ENCODE measurements at regions not wholly inside any gene's neighbourhood (a gene's known extent, or its start where the extent isn't known, plus 50 kb on each side); places are given as distances from the start of the nearest gene placed in this dataset.
"Not testable (repeated sequence)": the region's sequence is repeated elsewhere in the genome, so short reads cannot be mapped to it uniquely, and the experiment has no call there.

- ChIA-PET POLR2A (no interaction called here), CTCF (no interaction called here)
- intact Hi-C loops (cut with micrococcal nuclease): no loop called here
- Mint-ChIP-seq H3K36me3 (no peaks in the 10 kb centered on the region), H3K4me3 (no peak overlapping the region), H3K4me1 (ENCODE audit: low read depth) (no peaks in the 10 kb centered on the region), H3K27me3 (no peaks in the 10 kb centered on the region), H3K9me3 (peaks cover 23% of the 10 kb centered on the region), H3K27ac (no peak overlapping the region)
- no peak for DNase-seq
Observed at GRCh38 chr3:21952856-21953255, 201.8 kb upstream of the ZNF385D start.

GRCh38 chr3:21954709-21955108 is 203.7 kb upstream of the ZNF385D start:
- POLR2A ChIA-PET: no interaction called here

GRCh38 chr3:21955406-21955805 is 204.4 kb upstream of the ZNF385D start:
- intact Hi-C loops (cut with micrococcal nuclease): no loop called here
- Mint-ChIP-seq H3K27me3 (no peaks in the 10 kb centered on the region), H3K27ac (no peak overlapping the region), H3K9me3 (peaks cover 19% of the 10 kb centered on the region), H3K4me1 (ENCODE audit: low read depth) (no peaks in the 10 kb centered on the region), H3K4me3 (no peak overlapping the region), H3K36me3 (no peaks in the 10 kb centered on the region)
- no peak for DNase-seq
- CTCF ChIA-PET: no interaction called here
- POLR2A ChIA-PET: no interaction called here

More at GRCh38 chr3:21954709-21955108, 203.7 kb upstream of the ZNF385D start:
- H3K4me3 Mint-ChIP-seq: no peak overlapping the region
- no peaks in the 10 kb centered on the region for H3K27me3 Mint-ChIP-seq
- intact Hi-C loops (cut with micrococcal nuclease): no loop called here
- H3K9me3 Mint-ChIP-seq: peaks cover 25% of the 10 kb centered on the region
- no peaks in the 10 kb centered on the region for H3K4me1 Mint-ChIP-seq (ENCODE audit: low read depth)
- no peaks in the 10 kb centered on the region for H3K36me3 Mint-ChIP-seq
- no peak overlapping the region for H3K27ac Mint-ChIP-seq
- CTCF ChIA-PET: no interaction called here
- DNase-seq: no peak

- ChIA-PET POLR2A (no interaction called here), CTCF (no interaction called here)
- no peak for DNase-seq
- Mint-ChIP-seq H3K27ac (no peak overlapping the region), H3K4me3 (no peak overlapping the region), H3K9me3 (peaks cover 17% of the 10 kb centered on the region), H3K27me3 (no peaks in the 10 kb centered on the region), H3K4me1 (ENCODE audit: low read depth) (no peaks in the 10 kb centered on the region), H3K36me3 (no peaks in the 10 kb centered on the region)
- intact Hi-C loops (cut with micrococcal nuclease): no loop called here
Observed at GRCh38 chr3:21960033-21960432, 209.0 kb upstream of the ZNF385D start.

GRCh38 chr3:21962456-21962855 is 211.4 kb upstream of the ZNF385D start:
- Mint-ChIP-seq H3K27ac (no peak overlapping the region), H3K4me1 (ENCODE audit: low read depth) (no peaks in the 10 kb centered on the region), H3K27me3 (no peaks in the 10 kb centered on the region), H3K9me3 (peaks cover 17% of the 10 kb centered on the region), H3K4me3 (no peak overlapping the region), H3K36me3 (no peaks in the 10 kb centered on the region)
- intact Hi-C loops (cut with micrococcal nuclease): no loop called here
- DNase-seq: no peak
- ChIA-PET CTCF (no interaction called here), POLR2A (no interaction called here)

- not testable (repeated sequence) for H3K4me3 Mint-ChIP-seq
Observed at GRCh38 chr3:21966457-21966856, 215.4 kb upstream of the ZNF385D start.

GRCh38 chr3:21979706-21980105 is 228.7 kb upstream of the ZNF385D start:
- ChIA-PET CTCF (no interaction called here), POLR2A (interaction anchor here (1.0 kb wide), 1 partner anchor 13 kb away, joined by 3 read pairs; no protein-coding TSS in a partner anchor)
- Mint-ChIP-seq H3K9me3 (peaks cover 25% of the 10 kb centered on the region), H3K27me3 (no peaks in the 10 kb centered on the region), H3K27ac (no peak overlapping the region), H3K4me1 (ENCODE audit: low read depth) (no peaks in the 10 kb centered on the region), H3K4me3 (no peak overlapping the region), H3K36me3 (no peaks in the 10 kb centered on the region)
- intact Hi-C loops (cut with micrococcal nuclease): no loop called here
- DNase-seq: no peak

More at GRCh38 chr3:21966457-21966856, 215.4 kb upstream of the ZNF385D start:
- H3K36me3 Mint-ChIP-seq; DNase-seq; intact Hi-C loops (cut with micrococcal nuclease); H3K4me1 Mint-ChIP-seq (ENCODE audit: low read depth); H3K27me3 Mint-ChIP-seq; CTCF ChIA-PET; POLR2A ChIA-PET; H3K27ac Mint-ChIP-seq: not testable (repeated sequence)
- peaks cover 20% of the 10 kb centered on the region for H3K9me3 Mint-ChIP-seq

- no peak overlapping the region for H3K27ac Mint-ChIP-seq
- CTCF ChIA-PET: no interaction called here
- H3K4me3 Mint-ChIP-seq: no peak overlapping the region
- no peak for DNase-seq
- POLR2A ChIA-PET: no interaction called here
- H3K27me3 Mint-ChIP-seq: no peaks in the 10 kb centered on the region
- H3K4me1 Mint-ChIP-seq (ENCODE audit: low read depth): no peaks in the 10 kb centered on the region
- no peaks in the 10 kb centered on the region for H3K36me3 Mint-ChIP-seq
- intact Hi-C loops (cut with micrococcal nuclease): no loop called here
- H3K9me3 Mint-ChIP-seq: no peaks in the 10 kb centered on the region
Observed at GRCh38 chr3:21989341-21990042, 238.5 kb upstream of the ZNF385D start.

GRCh38 chr3:21991061-21991460 is 240.1 kb upstream of the ZNF385D start:
- Mint-ChIP-seq H3K27ac (no peak overlapping the region), H3K4me1 (ENCODE audit: low read depth) (no peaks in the 10 kb centered on the region), H3K27me3 (no peaks in the 10 kb centered on the region), H3K36me3 (no peaks in the 10 kb centered on the region), H3K9me3 (peaks cover 3% of the 10 kb centered on the region), H3K4me3 (no peak overlapping the region)
- ChIA-PET CTCF (no interaction called here), POLR2A (no interaction called here)
- intact Hi-C loops (cut with micrococcal nuclease): no loop called here
- DNase-seq: no peak

- no peaks in the 10 kb centered on the region for H3K4me1 Mint-ChIP-seq (ENCODE audit: low read depth)
- intact Hi-C loops (cut with micrococcal nuclease): no loop called here
- H3K27me3 Mint-ChIP-seq: no peaks in the 10 kb centered on the region
- H3K9me3 Mint-ChIP-seq: peaks cover 7% of the 10 kb centered on the region
- no peak for DNase-seq
- no peak overlapping the region for H3K27ac Mint-ChIP-seq
- no peaks in the 10 kb centered on the region for H3K36me3 Mint-ChIP-seq
- ChIA-PET POLR2A (no interaction called here), CTCF (no interaction called here)
- no peak overlapping the region for H3K4me3 Mint-ChIP-seq
Observed at GRCh38 chr3:21995079-21995607, 244.1 kb upstream of the ZNF385D start.

- POLR2A ChIA-PET: no interaction called here
- Mint-ChIP-seq H3K36me3 (no peaks in the 10 kb centered on the region), H3K27ac (no peak overlapping the region), H3K27me3 (no peaks in the 10 kb centered on the region), H3K4me1 (ENCODE audit: low read depth) (no peaks in the 10 kb centered on the region), H3K4me3 (no peak overlapping the region), H3K9me3 (peaks cover 4% of the 10 kb centered on the region)
- CTCF ChIA-PET: no interaction called here
- intact Hi-C loops (cut with micrococcal nuclease): no loop called here
- no peak for DNase-seq
Observed at GRCh38 chr3:22007368-22007767, 256.4 kb upstream of the ZNF385D start.

GRCh38 chr3:22010997-22011396 is 260.0 kb upstream of the ZNF385D start:
- H3K4me1 Mint-ChIP-seq (ENCODE audit: low read depth): no peaks in the 10 kb centered on the region
- CTCF ChIA-PET: no interaction called here

GRCh38 chr3:22012471-22012870 is 261.5 kb upstream of the ZNF385D start:
- Mint-ChIP-seq H3K27ac (no peak overlapping the region), H3K36me3 (no peaks in the 10 kb centered on the region), H3K4me1 (ENCODE audit: low read depth) (no peaks in the 10 kb centered on the region), H3K9me3 (peaks cover 6% of the 10 kb centered on the region), H3K27me3 (no peaks in the 10 kb centered on the region), H3K4me3 (no peak overlapping the region)
- intact Hi-C loops (cut with micrococcal nuclease): no loop called here
- POLR2A ChIA-PET: no interaction called here
- DNase-seq: no peak
- CTCF ChIA-PET: no interaction called here

More at GRCh38 chr3:22010997-22011396, 260.0 kb upstream of the ZNF385D start:
- intact Hi-C loops (cut with micrococcal nuclease): no loop called here
- H3K36me3 Mint-ChIP-seq: no peaks in the 10 kb centered on the region
- DNase-seq: no peak
- no peak overlapping the region for H3K4me3 Mint-ChIP-seq
- POLR2A ChIA-PET: no interaction called here
- H3K27me3 Mint-ChIP-seq: no peaks in the 10 kb centered on the region
- peaks cover 8% of the 10 kb centered on the region for H3K9me3 Mint-ChIP-seq
- no peak overlapping the region for H3K27ac Mint-ChIP-seq

Measured in activated CD4-positive, alpha-beta memory T cell treated with anti-CD3 and anti-CD28 coated beads for 36 hours (primary cell).